Mesothelial cell of epicardium (in vitro differentiated cells): ENCODE measurements at regions not wholly inside any gene's neighbourhood (a gene's known extent, or its start where the extent isn't known, plus 50 kb on each side); places are given as distances from the start of the nearest gene placed in this dataset.

ENCODE experiments used
- DNase-seq, 2 experiments: peaks; one replicate each; pipeline ENCODE4 v3.0.0; 2021; ENCODE audit warnings: low spot score in 2 of 2; ENCODE audit not compliant: unreplicated experiment in 2 of 2
- H3K27ac Mint-ChIP-seq: 2 replicates; pipeline ENCODE4 v1.8.0; 2021; ENCODE audit warnings: mixed read lengths
- H3K27me3 Mint-ChIP-seq: 2 replicates; pipeline ENCODE4 v1.8.0; 2021; ENCODE audit warnings: low read depth, mixed read lengths
- H3K36me3 Mint-ChIP-seq: 2 replicates; pipeline ENCODE4 v1.8.0; 2021; ENCODE audit warnings: mixed read lengths
- H3K4me1 Mint-ChIP-seq: 2 replicates; pipeline ENCODE4 v1.8.0; 2021; ENCODE audit warnings: mixed read lengths
- H3K4me3 Mint-ChIP-seq: 2 replicates; pipeline ENCODE4 v1.8.0; 2021; ENCODE audit warnings: mild to moderate bottlenecking, moderate library complexity, mixed read lengths
- H3K9me3 Mint-ChIP-seq: 2 replicates; pipeline ENCODE4 v1.8.0; 2021; ENCODE audit warnings: mixed read lengths
- CTCF ChIP-seq: fragments of 200-600 bp; sonication (generic); IDR thresholded peaks from one replicate; pipeline ENCODE4 v1.5.0; 2021; ENCODE audit warnings: antibody characterized with exemption; ENCODE audit not compliant: unreplicated experiment

- no peaks in the 10 kb centered on the region for H3K36me3 Mint-ChIP-seq
- DNase-seq = no peak
- TF ChIP-seq CTCF = no peak
- peaks cover 54% of the 10 kb centered on the region for H3K4me1 Mint-ChIP-seq
- H3K9me3 Mint-ChIP-seq = no peaks in the 10 kb centered on the region
- peaks cover 9% of the 10 kb centered on the region for H3K27me3 Mint-ChIP-seq
- no peak overlapping the region for H3K27ac Mint-ChIP-seq
- H3K4me3 Mint-ChIP-seq = no peak overlapping the region
These were observed 244.5 kb downstream of the GATA3 start for GRCh38 chr10:8298896-8299570.

- Mint-ChIP-seq H3K27ac (peak overlapping the region; percentile 50), H3K27me3 (peaks cover 6% of the 10 kb centered on the region), H3K4me3 (no peak overlapping the region), H3K36me3 (no peaks in the 10 kb centered on the region), H3K4me1 (peaks cover 52% of the 10 kb centered on the region), H3K9me3 (peaks cover 3% of the 10 kb centered on the region)
- TF ChIP-seq CTCF = no peak
- no peak for DNase-seq
These were observed 246.4 kb downstream of the GATA3 start for GRCh38 chr10:8300925-8301324.

- Mint-ChIP-seq H3K4me1 (peaks cover 49% of the 10 kb centered on the region), H3K27me3 (peaks cover 6% of the 10 kb centered on the region), H3K36me3 (no peaks in the 10 kb centered on the region), H3K4me3 (no peak overlapping the region), H3K9me3 (peaks cover 5% of the 10 kb centered on the region), H3K27ac (peak overlapping the region; percentile 50)
- DNase-seq = no peak
- TF ChIP-seq CTCF = no peak
These were observed 246.8 kb downstream of the GATA3 start for GRCh38 chr10:8301333-8301732.

- Mint-ChIP-seq H3K9me3 (peaks cover 5% of the 10 kb centered on the region), H3K36me3 (no peaks in the 10 kb centered on the region), H3K4me3 (no peak overlapping the region), H3K4me1 (peaks cover 50% of the 10 kb centered on the region), H3K27me3 (peaks cover 6% of the 10 kb centered on the region), H3K27ac (peak overlapping the region; percentile 62)
- DNase-seq = no peak
- no peak for TF ChIP-seq CTCF
These were observed 247.3 kb downstream of the GATA3 start for GRCh38 chr10:8301831-8302230.

GRCh38 chr10:8302565-8302964 lies 248.1 kb downstream of the GATA3 start:
- no peak overlapping the region for H3K4me3 Mint-ChIP-seq
- peaks cover 54% of the 10 kb centered on the region for H3K4me1 Mint-ChIP-seq
- no peak for DNase-seq
- no peak overlapping the region for H3K27ac Mint-ChIP-seq
- TF ChIP-seq CTCF = no peak
- peaks cover 6% of the 10 kb centered on the region for H3K27me3 Mint-ChIP-seq
- peaks cover 5% of the 10 kb centered on the region for H3K9me3 Mint-ChIP-seq
- H3K36me3 Mint-ChIP-seq = no peaks in the 10 kb centered on the region
